ENCODE measurements at regions not wholly inside any gene's neighbourhood (a gene's known extent, or its start where the extent isn't known, plus 50 kb on each side); places are given as distances from the start of the nearest gene placed in this dataset.

GRCh38 chr7:18370633-18371032 lies 124.9 kb upstream of the HDAC9 start:
- DNase-seq = no peak

- no peak for DNase-seq
Measured at GRCh38 chr7:18378989-18379605, 116.5 kb upstream of the HDAC9 start.

GRCh38 chr7:18384491-18385143 lies 110.9 kb upstream of the HDAC9 start:
- DNase-seq = no peak

GRCh38 chr7:18386607-18387006 lies 108.9 kb upstream of the HDAC9 start:
- DNase-seq = no peak

GRCh38 chr7:18387191-18387735 lies 108.3 kb upstream of the HDAC9 start:
- DNase-seq = no peak

- DNase-seq = no peak
Measured at GRCh38 chr7:18390535-18390907, 105.0 kb upstream of the HDAC9 start.

GRCh38 chr7:18393465-18394118 lies 102.0 kb upstream of the HDAC9 start:
- no peak for DNase-seq

GRCh38 chr7:18395868-18396267 lies 99.7 kb upstream of the HDAC9 start:
- DNase-seq = no peak

- DNase-seq = no peak
Measured at GRCh38 chr7:18396953-18397352, 98.6 kb upstream of the HDAC9 start.

GRCh38 chr7:18399436-18400235 lies 95.9 kb upstream of the HDAC9 start:
- DNase-seq = peak; percentile 57

- no peak for DNase-seq
Measured at GRCh38 chr7:18400275-18400674, 95.3 kb upstream of the HDAC9 start.

GRCh38 chr7:18400726-18401125 lies 94.8 kb upstream of the HDAC9 start:
- DNase-seq = no peak

- no peak for DNase-seq
Measured at GRCh38 chr7:18401757-18402156, 93.8 kb upstream of the HDAC9 start.

GRCh38 chr7:18402488-18403183 lies 92.9 kb upstream of the HDAC9 start:
- no peak for DNase-seq

- no peak for DNase-seq
Measured at GRCh38 chr7:18405726-18406125, 89.8 kb upstream of the HDAC9 start.

- DNase-seq = no peak
Measured at GRCh38 chr7:18407385-18407784, 88.2 kb upstream of the HDAC9 start.

- DNase-seq = no peak
Measured at GRCh38 chr7:18408461-18408860, 87.1 kb upstream of the HDAC9 start.

GRCh38 chr7:18408868-18409267 lies 86.7 kb upstream of the HDAC9 start:
- no peak for DNase-seq

- DNase-seq = no peak
Measured at GRCh38 chr7:18413447-18413846, 82.1 kb upstream of the HDAC9 start.

GRCh38 chr7:18414885-18415284 lies 80.7 kb upstream of the HDAC9 start:
- no peak for DNase-seq

- DNase-seq = no peak
Measured at GRCh38 chr7:18416988-18417387, 78.6 kb upstream of the HDAC9 start.

GRCh38 chr7:18419456-18419855 lies 76.1 kb upstream of the HDAC9 start:
- DNase-seq = no peak

GRCh38 chr7:18420108-18420507 lies 75.4 kb upstream of the HDAC9 start:
- DNase-seq = no peak

All from islet precursor cell (in vitro differentiated cells).